A673 (cell line): ENCODE measurements at regions not wholly inside any gene's neighbourhood (a gene's known extent, or its start where the extent isn't known, plus 50 kb on each side); places are given as distances from the start of the nearest gene placed in this dataset.

Source experiments
- CTCF ChIP-seq: fragments of 300-800, 200-600 bp; sonication (generic); conservative IDR thresholded peaks from 2 replicates; pipeline ENCODE4 v1.5.1; 2017; ENCODE audit warnings: low read depth, mild to moderate bottlenecking, antibody characterized with exemption, low read length, moderate library complexity, mixed read lengths
- EZH2 ChIP-seq: fragments of 200-600 bp; sonication (generic); IDR thresholded peaks from 2 replicates; pipeline ENCODE4 v1.6.1; 2017; ENCODE audit warnings: borderline replicate concordance, low read depth, mild to moderate bottlenecking, mixed read lengths, antibody characterized with exemption, low read length; ENCODE audit not compliant: poor library complexity, severe bottlenecking

GRCh38 chr6:74091794-74092157, 395.8 kb downstream of the CD109 start:
- TF ChIP-seq CTCF: no peak
- TF ChIP-seq EZH2: no peak
